Caco-2 (cell line): ENCODE measurements at regions not wholly inside any gene's neighbourhood (a gene's known extent, or its start where the extent isn't known, plus 50 kb on each side); places are given as distances from the start of the nearest gene placed in this dataset.

Experiments used
- BruUV-seq: library from RNA; stranded (reverse); fragments of 400-500 nt; replicated peaks from 2 replicates; lab custom pipeline; 2021; lab: Mats Ljungman, UMichigan
- CTCF ChIA-PET: fragments of 300-600 bp; sonication (Branson Sonifier 250); formaldehyde crosslinking; loops from one replicate; lab custom pipeline; 2022; ENCODE audit warnings: antibody characterized with exemption; lab: Charles Lee
- POLR2A ChIA-PET: fragments of 300-600 bp; sonication (Branson Sonifier 250); formaldehyde crosslinking; loops from one replicate; lab custom pipeline; 2022; ENCODE audit warnings: antibody characterized with exemption; lab: Charles Lee
- DNase-seq, 2 experiments: peaks; one replicate each; pipeline versions ENCODE4 v3.0.0 to v3.0.0-alpha.2; 2020 to 2022
- H3K27me3 ChIP-seq: replicated peaks from 2 replicates; pipeline ENCODE4 v1.6.0; 2011; ENCODE audit warnings: low read length; ENCODE audit not compliant: control insufficient read depth, insufficient read depth
- H3K36me3 ChIP-seq: 2 replicates; pipeline ENCODE4 v1.5.1; 2011; ENCODE audit warnings: low read length; ENCODE audit not compliant: control insufficient read depth, insufficient read depth
- H3K4me1 ChIP-seq: fragments of 250-450 bp; sonication (Bioruptor Pico); 2 replicates; pipeline ENCODE4 v1.5.1; 2020; ENCODE audit warnings: mild to moderate bottlenecking
- H3K4me3 ChIP-seq: 2 replicates; pipeline ENCODE4 v1.5.1; 2011; ENCODE audit warnings: low read depth, mild to moderate bottlenecking, control low read depth, low read length
- H3K9me3 ChIP-seq: fragments of 250-450 bp; sonication (Bioruptor Pico); 2 replicates; pipeline ENCODE4 v1.5.1; 2020; ENCODE audit warnings: mild to moderate bottlenecking, moderate library complexity
- H3K27ac Mint-ChIP-seq: one replicate; pipeline ENCODE4 v1.8.0; 2022; ENCODE audit warnings: mixed read lengths; ENCODE audit not compliant: unreplicated experiment
- H3K27me3 Mint-ChIP-seq: one replicate; pipeline ENCODE4 v1.8.0; 2022; ENCODE audit warnings: mixed read lengths; ENCODE audit not compliant: insufficient read depth, unreplicated experiment
- H3K36me3 Mint-ChIP-seq: one replicate; pipeline ENCODE4 v1.8.0; 2022; ENCODE audit warnings: mild to moderate bottlenecking, mixed read lengths; ENCODE audit not compliant: insufficient read depth, unreplicated experiment
- H3K4me1 Mint-ChIP-seq: one replicate; pipeline ENCODE4 v1.8.0; 2022; ENCODE audit warnings: low read depth, mixed read lengths; ENCODE audit not compliant: unreplicated experiment
- H3K4me3 Mint-ChIP-seq: one replicate; pipeline ENCODE4 v1.8.0; 2022; ENCODE audit warnings: mild to moderate bottlenecking, moderate library complexity, mixed read lengths; ENCODE audit not compliant: unreplicated experiment
- H3K9me3 Mint-ChIP-seq: one replicate; pipeline ENCODE4 v1.8.0; 2022; ENCODE audit warnings: mixed read lengths; ENCODE audit not compliant: unreplicated experiment
- intact Hi-C: fragments of 100-400 bp; cut with micrococcal nuclease; formaldehyde crosslinking; loops from one replicate; pipeline ENCODE4 v1.10.0; 2022; ENCODE audit not compliant: unreplicated experiment
- TF ChIP-seq, protein P1 (sequence below), 2 experiments: fragments of 200-600 bp in 1 of 2; IDR thresholded peaks; 1 replicate in 1 of 2; 2 replicates in 1 of 2; pipeline versions ENCODE4 v1.5.1 to v1.8.0; 2011 to 2022; ENCODE audit warnings: antibody characterized with exemption in 1 of 2, control low read depth in 1 of 2, inconsistent platforms in 1 of 2, low read depth in 1 of 2, low read length in 1 of 2, mild to moderate bottlenecking in 1 of 2, moderate library complexity in 1 of 2; ENCODE audit not compliant: insufficient read depth in 1 of 2, severe bottlenecking in 1 of 2, unreplicated experiment in 1 of 2

DNA sequence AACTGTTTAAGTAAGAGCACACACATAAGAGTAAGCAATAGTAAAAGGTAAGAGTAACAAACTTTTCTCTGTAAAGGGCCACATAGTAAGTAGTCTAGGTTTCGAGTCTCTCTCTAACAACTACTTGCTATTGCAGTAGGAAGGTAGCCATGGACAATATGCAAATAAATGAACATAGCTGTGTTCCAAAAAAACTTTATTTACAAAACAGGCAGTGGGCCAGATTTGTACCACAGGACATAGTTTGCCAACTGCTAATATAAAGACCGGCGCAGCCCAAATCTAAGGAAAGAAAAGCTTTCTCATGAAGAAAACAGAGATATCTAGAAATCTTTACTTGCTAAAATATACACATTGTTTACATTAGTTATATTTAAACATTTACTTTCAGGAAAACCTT lies 239.0 kb upstream of the EGLN3 start:
- Mint-ChIP-seq H3K27me3 (no peaks in the 10 kb centered on the region), H3K4me3 (no peak overlapping the region), H3K9me3 (no peaks in the 10 kb centered on the region), H3K4me1 (no peaks in the 10 kb centered on the region), H3K27ac (no peak overlapping the region), H3K36me3 (no peaks in the 10 kb centered on the region)
- no peak overlapping the region for H3K4me3 ChIP-seq
- ChIA-PET POLR2A (interaction anchor here (0.6 kb wide), 1 partner anchor 167 kb away, joined by 4 read pairs; no protein-coding TSS in a partner anchor), CTCF (no interaction called here)
- TF ChIP-seq, protein P1, sequence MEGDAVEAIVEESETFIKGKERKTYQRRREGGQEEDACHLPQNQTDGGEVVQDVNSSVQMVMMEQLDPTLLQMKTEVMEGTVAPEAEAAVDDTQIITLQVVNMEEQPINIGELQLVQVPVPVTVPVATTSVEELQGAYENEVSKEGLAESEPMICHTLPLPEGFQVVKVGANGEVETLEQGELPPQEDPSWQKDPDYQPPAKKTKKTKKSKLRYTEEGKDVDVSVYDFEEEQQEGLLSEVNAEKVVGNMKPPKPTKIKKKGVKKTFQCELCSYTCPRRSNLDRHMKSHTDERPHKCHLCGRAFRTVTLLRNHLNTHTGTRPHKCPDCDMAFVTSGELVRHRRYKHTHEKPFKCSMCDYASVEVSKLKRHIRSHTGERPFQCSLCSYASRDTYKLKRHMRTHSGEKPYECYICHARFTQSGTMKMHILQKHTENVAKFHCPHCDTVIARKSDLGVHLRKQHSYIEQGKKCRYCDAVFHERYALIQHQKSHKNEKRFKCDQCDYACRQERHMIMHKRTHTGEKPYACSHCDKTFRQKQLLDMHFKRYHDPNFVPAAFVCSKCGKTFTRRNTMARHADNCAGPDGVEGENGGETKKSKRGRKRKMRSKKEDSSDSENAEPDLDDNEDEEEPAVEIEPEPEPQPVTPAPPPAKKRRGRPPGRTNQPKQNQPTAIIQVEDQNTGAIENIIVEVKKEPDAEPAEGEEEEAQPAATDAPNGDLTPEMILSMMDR (IDR thresholded peaks at IDR 0.05; ENCODE audit: insufficient read depth in 1 of 2, low read depth in 1 of 2, low read length in 1 of 2, severe bottlenecking in 1 of 2, unreplicated experiment in 1 of 2) = no peak
- DNase-seq = no peak
- intact Hi-C loops = no loop called here
- peaks cover 5% of the 10 kb centered on the region for H3K4me1 ChIP-seq
- H3K27me3 ChIP-seq = no peaks in the 10 kb centered on the region
- no peaks in the 10 kb centered on the region for H3K36me3 ChIP-seq
- no peaks in the 10 kb centered on the region for H3K9me3 ChIP-seq
- BruUV-seq = no TSS peak

DNA sequence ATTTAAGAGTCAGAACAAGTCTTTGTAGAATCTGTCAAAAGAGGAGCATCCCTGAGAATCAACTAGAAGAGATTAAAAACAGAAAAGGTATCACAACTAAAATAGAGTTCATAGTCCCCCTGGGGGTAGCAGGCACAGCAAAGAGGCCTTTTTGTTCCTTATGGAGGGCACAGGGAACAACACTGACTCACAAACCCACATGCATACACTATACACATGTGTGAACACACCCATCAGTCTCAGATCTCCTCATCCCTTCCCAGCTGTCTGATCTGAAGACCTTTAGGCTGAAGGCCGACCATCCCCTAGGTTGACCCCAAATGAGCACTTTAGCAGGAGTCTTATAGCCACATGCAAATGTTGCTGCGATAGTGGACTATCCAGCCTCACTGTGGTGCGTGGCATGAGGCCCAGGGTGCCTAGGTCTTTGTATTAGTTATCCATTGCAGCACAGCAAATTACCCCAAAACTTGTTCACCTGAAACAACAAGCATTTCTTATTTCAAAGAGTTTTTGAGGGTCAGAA lies 236.7 kb upstream of the EGLN3 start:
- DNase-seq = no peak
- Histone ChIP-seq H3K4me1 (peaks cover 5% of the 10 kb centered on the region), H3K9me3 (no peaks in the 10 kb centered on the region), H3K4me3 (no peak overlapping the region), H3K36me3 (no peaks in the 10 kb centered on the region), H3K27me3 (no peaks in the 10 kb centered on the region)
- intact Hi-C loops = no loop called here
- no peak overlapping the region for H3K27ac Mint-ChIP-seq
- no peak overlapping the region for H3K4me3 Mint-ChIP-seq
- POLR2A ChIA-PET = no interaction called here
- H3K9me3 Mint-ChIP-seq = no peaks in the 10 kb centered on the region
- no peaks in the 10 kb centered on the region for H3K36me3 Mint-ChIP-seq
- H3K27me3 Mint-ChIP-seq = no peaks in the 10 kb centered on the region
- CTCF ChIA-PET = no interaction called here
- H3K4me1 Mint-ChIP-seq = no peaks in the 10 kb centered on the region
- TF ChIP-seq, protein P1 (IDR thresholded peaks at IDR 0.05; ENCODE audit: insufficient read depth in 1 of 2, low read depth in 1 of 2, low read length in 1 of 2, severe bottlenecking in 1 of 2, unreplicated experiment in 1 of 2) = no peak
- no TSS peak for BruUV-seq

DNA sequence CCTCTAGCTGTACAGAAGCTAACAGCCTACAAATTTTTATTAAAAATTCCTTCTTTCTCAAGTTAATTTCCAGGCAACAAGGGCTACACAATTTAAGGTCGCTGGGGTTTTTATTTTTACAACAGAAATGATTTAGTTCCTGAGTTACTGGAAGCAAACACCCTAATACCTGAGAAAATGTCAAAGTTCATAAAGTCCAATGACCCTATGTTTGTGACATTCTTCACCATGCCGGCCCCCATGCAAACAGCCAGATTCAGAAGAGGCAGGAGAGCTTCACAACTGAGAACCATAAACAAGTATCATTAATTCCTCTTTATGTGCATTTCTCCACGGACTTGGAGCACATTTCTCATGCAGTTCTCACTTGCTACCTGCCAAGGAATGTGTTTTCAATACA lies 236.2 kb upstream of the EGLN3 start:
- Histone ChIP-seq H3K4me1 (peaks cover 5% of the 10 kb centered on the region), H3K36me3 (no peaks in the 10 kb centered on the region), H3K4me3 (no peak overlapping the region), H3K9me3 (no peaks in the 10 kb centered on the region), H3K27me3 (no peaks in the 10 kb centered on the region)
- Mint-ChIP-seq H3K27me3 (no peaks in the 10 kb centered on the region), H3K4me1 (no peaks in the 10 kb centered on the region), H3K4me3 (no peak overlapping the region), H3K36me3 (no peaks in the 10 kb centered on the region), H3K27ac (no peak overlapping the region), H3K9me3 (no peaks in the 10 kb centered on the region)
- no TSS peak for BruUV-seq
- TF ChIP-seq, protein P1 (IDR thresholded peaks at IDR 0.05; ENCODE audit: insufficient read depth in 1 of 2, low read depth in 1 of 2, low read length in 1 of 2, severe bottlenecking in 1 of 2, unreplicated experiment in 1 of 2) = no peak
- no peak for DNase-seq
- POLR2A ChIA-PET = no interaction called here
- CTCF ChIA-PET = no interaction called here
- intact Hi-C loops = no loop called here
